Hepatocyte (in vitro differentiated cells): ENCODE measurements at regions not wholly inside any gene's neighbourhood (a gene's known extent, or its start where the extent isn't known, plus 50 kb on each side); places are given as distances from the start of the nearest gene placed in this dataset.

Experiments used
- DNase-seq: peaks from one replicate; pipeline ENCODE4 v3.0.0-alpha.2; 2016; ENCODE audit warnings: low spot score
- H2AFZ ChIP-seq: fragments of 200-600 bp; sonication (generic); 2 replicates; pipeline ENCODE4 v1.6.0; 2016; ENCODE audit warnings: antibody characterized with exemption, mild to moderate bottlenecking
- H3K27ac ChIP-seq: fragments of 200-600 bp; sonication (generic); 2 replicates; pipeline ENCODE4 v1.5.1; 2016; ENCODE audit warnings: mild to moderate bottlenecking
- H3K27me3 ChIP-seq: fragments of 200-600 bp; sonication (generic); 2 replicates; pipeline ENCODE4 v1.6.1; 2016
- H3K36me3 ChIP-seq: fragments of 200-600 bp; sonication (generic); replicated peaks from 2 replicates; pipeline ENCODE4 v1.5.1; 2016; ENCODE audit warnings: low read depth; ENCODE audit not compliant: insufficient read depth
- H3K4me1 ChIP-seq: fragments of 200-600 bp; sonication (generic); 2 replicates; pipeline ENCODE4 v1.5.1; 2016; ENCODE audit warnings: mild to moderate bottlenecking, moderate library complexity; ENCODE audit not compliant: insufficient read depth
- H3K4me2 ChIP-seq: fragments of 200-600 bp; sonication (generic); 2 replicates; pipeline ENCODE4 v1.6.0; 2016
- H3K4me3 ChIP-seq: fragments of 200-600 bp; sonication (generic); 2 replicates; pipeline ENCODE4 v1.5.1; 2016; ENCODE audit warnings: mild to moderate bottlenecking
- H3K79me2 ChIP-seq: fragments of 200-600 bp; sonication (generic); 2 replicates; pipeline ENCODE4 v1.6.0; 2017; ENCODE audit warnings: mild to moderate bottlenecking
- H3K9me2 ChIP-seq: fragments of 200-600 bp; sonication (generic); replicated peaks from 2 replicates; pipeline ENCODE4 v1.6.0; 2017; ENCODE audit warnings: mild to moderate bottlenecking; ENCODE audit not compliant: insufficient read depth
- H3K9me3 ChIP-seq: fragments of 200-600 bp; sonication (generic); 2 replicates; pipeline ENCODE4 v1.5.1; 2016; ENCODE audit warnings: low read depth, mild to moderate bottlenecking
- H4K20me1 ChIP-seq: fragments of 200-600 bp; sonication (generic); 2 replicates; pipeline ENCODE4 v1.6.0; 2016; ENCODE audit warnings: mild to moderate bottlenecking; ENCODE audit not compliant: insufficient read depth, poor library complexity, severe bottlenecking
- EZH2 ChIP-seq: fragments of 200-600 bp; sonication (generic); IDR thresholded peaks from 2 replicates; pipeline ENCODE4 v1.6.1; 2016; ENCODE audit warnings: antibody characterized with exemption, mild to moderate bottlenecking, borderline replicate concordance
- EZH2phosphoT487 ChIP-seq: fragments of 200-600 bp; sonication (generic); IDR thresholded peaks from one replicate; pipeline ENCODE4 v1.6.1; 2018; ENCODE audit warnings: antibody characterized with exemption, mild to moderate bottlenecking, low read depth, moderate library complexity; ENCODE audit not compliant: unreplicated experiment, severe bottlenecking
- WGBS: methylation state at CpG from one replicate; pipeline ENCODE4 v1.1.6; 2016; ENCODE audit warnings: low lambda C conversion rate; ENCODE audit errors: missing lambda C conversion rate; 5-methylcytosine and 5-hydroxymethylcytosine counted together
- TF ChIP-seq, protein P1 (sequence below): fragments of 200-600 bp; sonication (generic); IDR thresholded peaks from 2 replicates; pipeline ENCODE4 v1.5.1; 2016; ENCODE audit warnings: antibody characterized with exemption, mild to moderate bottlenecking; ENCODE audit not compliant: poor library complexity

DNA sequence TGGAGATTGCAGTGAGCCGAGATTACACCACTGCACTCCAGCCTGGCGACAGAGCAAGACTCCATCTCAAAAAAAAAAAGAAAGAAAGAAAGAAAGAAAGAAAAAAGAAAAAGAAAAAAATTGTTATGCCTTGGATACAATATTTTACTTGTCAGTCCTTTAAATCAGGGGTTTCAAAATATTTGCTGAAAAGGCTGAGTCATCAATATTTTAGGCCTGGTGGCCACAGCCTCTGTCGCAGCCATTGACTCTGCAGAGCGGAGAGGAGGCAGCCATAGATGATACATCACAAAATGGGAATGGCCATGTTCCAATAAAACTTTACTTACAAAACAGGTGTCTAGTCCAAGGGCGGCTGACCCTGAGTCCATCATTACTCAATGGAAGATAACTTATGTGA lies 314.8 kb upstream of the SALL3 start:
- Histone ChIP-seq H3K27ac (no peak overlapping the region), H4K20me1 (no peaks in the 10 kb centered on the region), H3K9me3 (no peaks in the 10 kb centered on the region), H3K79me2 (no peaks in the 10 kb centered on the region), H3K36me3 (no peaks in the 10 kb centered on the region), H3K4me3 (no peak overlapping the region), H3K4me1 (no peaks in the 10 kb centered on the region), H3K4me2 (no peak overlapping the region), H3K27me3 (no peaks in the 10 kb centered on the region), H2AFZ (no peak overlapping the region), H3K9me2 (no peaks in the 10 kb centered on the region)
- no peak for TF ChIP-seq EZH2phosphoT487
- TF ChIP-seq EZH2 = no peak
- TF ChIP-seq, protein P1, sequence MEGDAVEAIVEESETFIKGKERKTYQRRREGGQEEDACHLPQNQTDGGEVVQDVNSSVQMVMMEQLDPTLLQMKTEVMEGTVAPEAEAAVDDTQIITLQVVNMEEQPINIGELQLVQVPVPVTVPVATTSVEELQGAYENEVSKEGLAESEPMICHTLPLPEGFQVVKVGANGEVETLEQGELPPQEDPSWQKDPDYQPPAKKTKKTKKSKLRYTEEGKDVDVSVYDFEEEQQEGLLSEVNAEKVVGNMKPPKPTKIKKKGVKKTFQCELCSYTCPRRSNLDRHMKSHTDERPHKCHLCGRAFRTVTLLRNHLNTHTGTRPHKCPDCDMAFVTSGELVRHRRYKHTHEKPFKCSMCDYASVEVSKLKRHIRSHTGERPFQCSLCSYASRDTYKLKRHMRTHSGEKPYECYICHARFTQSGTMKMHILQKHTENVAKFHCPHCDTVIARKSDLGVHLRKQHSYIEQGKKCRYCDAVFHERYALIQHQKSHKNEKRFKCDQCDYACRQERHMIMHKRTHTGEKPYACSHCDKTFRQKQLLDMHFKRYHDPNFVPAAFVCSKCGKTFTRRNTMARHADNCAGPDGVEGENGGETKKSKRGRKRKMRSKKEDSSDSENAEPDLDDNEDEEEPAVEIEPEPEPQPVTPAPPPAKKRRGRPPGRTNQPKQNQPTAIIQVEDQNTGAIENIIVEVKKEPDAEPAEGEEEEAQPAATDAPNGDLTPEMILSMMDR = no peak
- no peak for DNase-seq
- WGBS = 91% methylated on average over 5 of the region's 5 CpGs

DNA sequence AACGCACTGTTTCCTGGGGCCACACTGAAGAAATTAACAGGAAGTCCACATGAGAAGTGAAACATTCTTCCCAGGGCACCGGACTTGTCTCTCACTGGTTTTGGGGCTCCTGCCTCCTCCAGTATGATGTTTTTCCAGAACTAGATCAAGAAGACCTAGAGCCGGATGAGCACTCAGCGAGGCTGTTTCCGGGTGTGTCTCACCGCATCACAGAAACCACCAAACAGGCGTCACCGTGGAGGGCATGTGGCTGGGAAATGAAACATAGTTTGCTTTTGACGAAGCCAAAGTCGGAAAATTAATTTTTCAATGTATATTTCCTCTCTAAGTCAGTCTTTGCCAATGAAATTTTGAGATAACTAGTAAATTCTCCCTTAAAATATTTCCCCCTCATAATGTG lies 314.0 kb upstream of the SALL3 start:
- WGBS = 97% methylated on average over 10 of the region's 10 CpGs
- Histone ChIP-seq H4K20me1 (no peaks in the 10 kb centered on the region), H3K4me2 (no peak overlapping the region), H3K79me2 (no peaks in the 10 kb centered on the region), H3K27ac (no peak overlapping the region), H3K4me1 (peaks cover 1% of the 10 kb centered on the region), H3K27me3 (no peaks in the 10 kb centered on the region), H3K36me3 (no peaks in the 10 kb centered on the region), H2AFZ (no peak overlapping the region), H3K9me2 (no peaks in the 10 kb centered on the region), H3K4me3 (no peak overlapping the region), H3K9me3 (no peaks in the 10 kb centered on the region)
- TF ChIP-seq EZH2 (no peak), EZH2phosphoT487 (no peak)
- TF ChIP-seq, protein P1 = no peak
- no peak for DNase-seq

DNA sequence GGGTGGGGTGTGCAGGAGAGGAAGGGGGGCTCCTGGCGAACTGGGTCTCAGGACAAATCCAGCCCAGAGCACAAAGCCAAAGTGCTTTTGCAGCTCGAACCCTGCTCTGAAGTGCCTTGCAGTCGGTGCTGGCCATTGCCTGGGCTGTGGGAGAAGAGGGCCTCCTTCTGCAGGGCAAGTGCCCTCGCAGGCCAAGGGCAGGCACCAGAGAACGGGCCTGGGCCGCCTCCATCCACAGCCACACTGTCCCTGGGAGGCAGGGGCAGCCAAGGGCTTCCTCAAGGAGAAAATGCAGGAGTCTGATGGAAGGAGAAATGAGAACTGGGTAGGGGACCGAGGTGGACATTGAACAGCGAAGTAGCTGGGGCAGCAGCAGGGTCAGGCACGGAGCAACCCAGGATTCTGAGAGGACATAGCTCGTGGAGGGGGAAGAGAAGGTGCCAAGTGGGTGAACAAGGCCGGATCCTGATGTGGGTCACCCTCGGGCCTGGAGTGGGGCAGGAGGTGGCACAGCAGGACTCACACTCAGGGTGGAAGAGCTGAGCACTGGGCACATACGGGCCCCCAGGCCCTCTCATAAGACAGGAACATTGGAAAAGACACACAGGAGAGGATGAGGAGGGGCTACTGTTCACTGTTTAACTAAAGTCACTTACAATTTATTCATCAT lies 312.8 kb upstream of the SALL3 start:
- H3K27ac ChIP-seq = no peak overlapping the region
- no peak overlapping the region for H2AFZ ChIP-seq
- no peaks in the 10 kb centered on the region for H3K9me2 ChIP-seq
- no peaks in the 10 kb centered on the region for H3K9me3 ChIP-seq
- H3K27me3 ChIP-seq = no peaks in the 10 kb centered on the region
- no peak overlapping the region for H3K4me2 ChIP-seq
- no peak for DNase-seq
- WGBS = 91% methylated on average over 13 of the region's 13 CpGs
- H3K36me3 ChIP-seq = no peaks in the 10 kb centered on the region
- H3K4me1 ChIP-seq = peaks cover 5% of the 10 kb centered on the region
- TF ChIP-seq EZH2 (no peak), EZH2phosphoT487 (no peak)
- TF ChIP-seq, protein P1 = no peak
- H4K20me1 ChIP-seq = no peaks in the 10 kb centered on the region
- H3K4me3 ChIP-seq = no peak overlapping the region
- no peaks in the 10 kb centered on the region for H3K79me2 ChIP-seq
